Chondrocyte (in vitro differentiated cells): ENCODE measurements at regions not wholly inside any gene's neighbourhood (a gene's known extent, or its start where the extent isn't known, plus 50 kb on each side); places are given as distances from the start of the nearest gene placed in this dataset.
A peak's percentile ranks its signal among the peaks of the same experiment; 100 is the strongest.

Experiments
- DNase-seq: peaks from one replicate; pipeline ENCODE4 v3.0.0; 2021; ENCODE audit warnings: mixed read lengths, low spot score
- H3K27ac Mint-ChIP-seq: one replicate; pipeline ENCODE4 v1.8.0; 2021; ENCODE audit warnings: mild to moderate bottlenecking, moderate library complexity, mixed read lengths; ENCODE audit not compliant: unreplicated experiment
- H3K27me3 Mint-ChIP-seq: 2 replicates; pipeline ENCODE4 v1.8.0; 2021; ENCODE audit warnings: low read depth, mixed read lengths
- H3K36me3 Mint-ChIP-seq: 2 replicates; pipeline ENCODE4 v1.8.0; 2021; ENCODE audit warnings: low read depth, mixed read lengths
- H3K4me1 Mint-ChIP-seq: 2 replicates; pipeline ENCODE4 v1.8.0; 2021; ENCODE audit warnings: low read depth, mild to moderate bottlenecking, mixed read lengths
- H3K4me3 Mint-ChIP-seq: one replicate; pipeline ENCODE4 v1.8.0; 2021; ENCODE audit warnings: mild to moderate bottlenecking, moderate library complexity, mixed read lengths; ENCODE audit not compliant: unreplicated experiment
- H3K9me3 Mint-ChIP-seq: 2 replicates; pipeline ENCODE4 v1.8.0; 2021; ENCODE audit warnings: low read depth, mixed read lengths
- TF ChIP-seq, protein P1 (sequence below): fragments of 200-600 bp; sonication (generic); IDR thresholded peaks from 2 replicates; pipeline ENCODE4 v1.5.0; 2021; ENCODE audit warnings: antibody characterized with exemption, mild to moderate bottlenecking, moderate library complexity

DNA sequence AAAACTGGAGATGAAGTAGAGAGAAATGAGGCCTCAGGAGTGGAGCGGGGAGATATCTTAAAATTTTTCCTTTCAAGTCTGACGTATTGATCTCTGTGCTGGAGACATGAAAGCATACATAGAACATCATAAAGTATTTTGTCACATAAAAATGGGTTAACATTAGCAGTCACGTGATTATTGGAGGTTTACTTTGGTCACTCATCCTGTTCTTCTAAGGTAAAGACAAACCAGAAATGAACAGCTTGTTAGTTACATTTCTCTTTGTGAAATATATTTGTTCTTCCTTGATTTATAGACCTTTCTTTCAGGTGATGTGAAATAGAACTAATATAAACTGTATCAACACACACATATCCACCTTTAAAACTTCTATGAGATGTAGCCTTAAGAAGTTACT, 324.1 kb downstream of the SQOR start:
- H3K9me3 Mint-ChIP-seq: peaks cover 10% of the 10 kb centered on the region
- TF ChIP-seq, protein P1, sequence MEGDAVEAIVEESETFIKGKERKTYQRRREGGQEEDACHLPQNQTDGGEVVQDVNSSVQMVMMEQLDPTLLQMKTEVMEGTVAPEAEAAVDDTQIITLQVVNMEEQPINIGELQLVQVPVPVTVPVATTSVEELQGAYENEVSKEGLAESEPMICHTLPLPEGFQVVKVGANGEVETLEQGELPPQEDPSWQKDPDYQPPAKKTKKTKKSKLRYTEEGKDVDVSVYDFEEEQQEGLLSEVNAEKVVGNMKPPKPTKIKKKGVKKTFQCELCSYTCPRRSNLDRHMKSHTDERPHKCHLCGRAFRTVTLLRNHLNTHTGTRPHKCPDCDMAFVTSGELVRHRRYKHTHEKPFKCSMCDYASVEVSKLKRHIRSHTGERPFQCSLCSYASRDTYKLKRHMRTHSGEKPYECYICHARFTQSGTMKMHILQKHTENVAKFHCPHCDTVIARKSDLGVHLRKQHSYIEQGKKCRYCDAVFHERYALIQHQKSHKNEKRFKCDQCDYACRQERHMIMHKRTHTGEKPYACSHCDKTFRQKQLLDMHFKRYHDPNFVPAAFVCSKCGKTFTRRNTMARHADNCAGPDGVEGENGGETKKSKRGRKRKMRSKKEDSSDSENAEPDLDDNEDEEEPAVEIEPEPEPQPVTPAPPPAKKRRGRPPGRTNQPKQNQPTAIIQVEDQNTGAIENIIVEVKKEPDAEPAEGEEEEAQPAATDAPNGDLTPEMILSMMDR: no peak
- DNase-seq: no peak
- no peak overlapping the region for H3K27ac Mint-ChIP-seq
- H3K4me3 Mint-ChIP-seq: no peak overlapping the region
- H3K36me3 Mint-ChIP-seq: no peaks in the 10 kb centered on the region
- no peaks in the 10 kb centered on the region for H3K27me3 Mint-ChIP-seq
- no peaks in the 10 kb centered on the region for H3K4me1 Mint-ChIP-seq

DNA sequence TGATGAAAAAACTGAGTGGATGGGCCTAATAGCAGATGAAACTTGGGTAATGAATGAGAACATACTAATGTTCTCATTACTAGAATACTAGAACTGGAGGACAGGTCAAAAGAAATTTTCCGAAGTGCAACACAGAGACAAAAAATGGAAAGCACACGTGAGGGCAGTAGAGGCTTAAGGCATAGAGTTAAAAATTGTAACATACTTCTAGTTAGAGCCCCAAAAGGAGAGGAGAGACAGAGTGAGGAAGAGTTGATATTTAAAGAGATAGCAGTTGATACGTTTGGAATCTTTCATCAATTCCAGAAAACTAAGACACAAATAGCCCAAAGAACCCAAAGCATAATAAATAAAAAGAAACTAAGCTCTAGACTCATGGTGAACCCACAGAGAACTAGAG, 327.9 kb downstream of the SQOR start:
- Mint-ChIP-seq H3K4me1 (no peaks in the 10 kb centered on the region), H3K36me3 (no peaks in the 10 kb centered on the region), H3K27me3 (peaks cover 2% of the 10 kb centered on the region)

DNA sequence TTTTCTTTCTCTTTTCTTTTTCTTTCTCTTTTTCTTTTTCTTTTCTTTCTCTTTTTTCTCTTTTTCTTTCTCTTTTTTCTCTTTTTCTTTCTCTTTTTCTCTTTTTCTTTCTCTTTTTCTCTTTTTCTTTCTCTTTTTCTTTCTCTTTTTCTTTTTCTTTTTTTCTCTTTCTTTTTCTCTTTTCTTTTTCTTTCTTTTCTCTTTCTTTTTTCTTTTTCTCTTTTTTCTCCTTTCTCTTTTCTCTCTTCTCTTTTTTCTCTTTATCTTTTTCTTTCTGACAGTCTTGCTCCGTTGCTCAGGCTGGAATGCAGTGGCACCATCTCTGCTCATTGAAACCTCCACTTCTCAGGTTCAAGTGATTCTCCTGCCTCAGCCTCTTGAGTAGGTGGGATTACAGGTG, 335.7 kb downstream of the SQOR start:
- H3K27ac Mint-ChIP-seq: no peak overlapping the region
- TF ChIP-seq, protein P1: peak; percentile 31
- H3K36me3 Mint-ChIP-seq: no peaks in the 10 kb centered on the region
- H3K9me3 Mint-ChIP-seq: peaks cover 18% of the 10 kb centered on the region
- DNase-seq: no peak
- peaks cover 2% of the 10 kb centered on the region for H3K27me3 Mint-ChIP-seq
- no peaks in the 10 kb centered on the region for H3K4me1 Mint-ChIP-seq
- no peak overlapping the region for H3K4me3 Mint-ChIP-seq

More for the DNA sequence above, 327.9 kb downstream of the SQOR start:
- H3K9me3 Mint-ChIP-seq: peaks cover 12% of the 10 kb centered on the region
- TF ChIP-seq, protein P1: no peak
- DNase-seq: no peak
- H3K27ac Mint-ChIP-seq: no peak overlapping the region
- H3K4me3 Mint-ChIP-seq: no peak overlapping the region

DNA sequence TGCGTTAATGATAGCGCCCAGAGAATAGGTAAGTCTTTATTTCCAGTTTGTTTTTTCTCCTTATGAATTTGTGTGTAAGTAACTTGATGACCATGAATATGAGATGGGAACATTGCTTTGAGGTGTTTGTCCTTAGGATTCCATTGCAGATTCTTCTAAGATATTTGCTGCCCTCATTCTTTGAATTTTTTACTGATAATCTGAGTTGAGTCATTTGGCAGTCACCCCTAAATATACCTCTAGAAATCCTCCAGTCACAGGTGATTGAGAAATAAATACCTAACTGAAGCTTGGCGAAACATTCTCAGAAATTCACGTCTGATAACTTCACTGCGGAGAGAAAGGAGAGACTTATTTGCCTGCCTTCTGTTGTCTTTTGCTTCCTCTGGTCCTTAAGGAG, 345.5 kb downstream of the SQOR start:
- H3K4me3 Mint-ChIP-seq: no peak overlapping the region
- no peak overlapping the region for H3K27ac Mint-ChIP-seq
- DNase-seq: no peak
- TF ChIP-seq, protein P1: no peak
- no peaks in the 10 kb centered on the region for H3K27me3 Mint-ChIP-seq
- no peaks in the 10 kb centered on the region for H3K36me3 Mint-ChIP-seq
- peaks cover 9% of the 10 kb centered on the region for H3K9me3 Mint-ChIP-seq
- H3K4me1 Mint-ChIP-seq: no peaks in the 10 kb centered on the region

DNA sequence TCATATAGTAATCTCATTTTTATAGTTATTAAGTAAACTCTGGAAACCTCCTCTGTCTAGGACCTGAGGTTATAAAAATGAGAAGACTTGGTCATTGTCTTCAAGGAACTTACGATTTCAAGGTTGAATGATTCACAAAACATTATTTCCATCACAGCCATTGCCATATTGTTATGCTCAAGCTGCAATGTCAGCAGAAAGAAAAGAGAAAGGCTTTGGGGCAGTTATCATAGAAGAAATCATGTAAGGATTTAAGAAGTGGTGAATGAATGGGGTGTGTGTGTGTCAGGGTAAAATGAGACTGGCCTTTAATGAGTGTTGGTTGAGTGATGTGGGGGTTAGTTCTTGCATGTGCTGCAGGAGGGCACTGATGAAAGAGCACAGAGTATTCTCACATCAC, 346.8 kb downstream of the SQOR start:
- Mint-ChIP-seq H3K4me3 (no peak overlapping the region), H3K4me1 (no peaks in the 10 kb centered on the region), H3K36me3 (no peaks in the 10 kb centered on the region), H3K27me3 (no peaks in the 10 kb centered on the region), H3K9me3 (peaks cover 20% of the 10 kb centered on the region), H3K27ac (no peak overlapping the region)
- TF ChIP-seq, protein P1: no peak
- DNase-seq: no peak
